Endodermal cell (in vitro differentiated cells): ENCODE measurements at regions not wholly inside any gene's neighbourhood (a gene's known extent, or its start where the extent isn't known, plus 50 kb on each side); places are given as distances from the start of the nearest gene placed in this dataset.

Experiments used
- DNase-seq: peaks from one replicate; pipeline ENCODE4 v3.0.0-alpha.2; 2017
- H3K27ac ChIP-seq: 2 replicates; pipeline ENCODE4 v1.5.1; 2013; ENCODE audit warnings: mild to moderate bottlenecking, low read depth, low read length, moderate library complexity
- H3K27me3 ChIP-seq: 2 replicates; pipeline ENCODE4 v1.6.1; 2013; ENCODE audit warnings: mild to moderate bottlenecking, low read length, moderate library complexity; ENCODE audit not compliant: insufficient read depth, control insufficient read depth, poor library complexity, severe bottlenecking
- H3K36me3 ChIP-seq: 2 replicates; pipeline ENCODE4 v1.7.0; 2013; ENCODE audit warnings: mild to moderate bottlenecking, low read length, moderate library complexity; ENCODE audit not compliant: control insufficient read depth, insufficient read depth
- H3K4me1 ChIP-seq: one replicate; pipeline ENCODE4 v1.7.0; 2013; ENCODE audit warnings: low read length; ENCODE audit not compliant: control insufficient read depth, insufficient read depth
- H3K4me3 ChIP-seq: 2 replicates; pipeline ENCODE4 v1.5.1; 2013; ENCODE audit warnings: mild to moderate bottlenecking, low read length, moderate library complexity
- H3K9ac ChIP-seq: 2 replicates; pipeline ENCODE4 v1.6.1; 2013; ENCODE audit warnings: mild to moderate bottlenecking, low read length, moderate library complexity; ENCODE audit not compliant: poor library complexity, severe bottlenecking; ENCODE audit errors: extremely low read depth
- H3K9me3 ChIP-seq: 2 replicates; pipeline ENCODE4 v1.6.1; 2013; ENCODE audit warnings: mild to moderate bottlenecking, low read length, moderate library complexity; ENCODE audit not compliant: control insufficient read depth
- H3K27ac Mint-ChIP-seq: 2 replicates; pipeline ENCODE4 v1.8.0; 2020; ENCODE audit warnings: mixed read lengths
- H3K27me3 Mint-ChIP-seq: 2 replicates; pipeline ENCODE4 v1.8.0; 2021; ENCODE audit warnings: mild to moderate bottlenecking, mixed read lengths; ENCODE audit not compliant: insufficient read depth
- H3K36me3 Mint-ChIP-seq: 2 replicates; pipeline ENCODE4 v1.8.0; 2020; ENCODE audit warnings: low read depth, mixed read lengths
- H3K4me1 Mint-ChIP-seq: 2 replicates; pipeline ENCODE4 v1.8.0; 2020; ENCODE audit warnings: mixed read lengths
- H3K4me3 Mint-ChIP-seq: 2 replicates; pipeline ENCODE4 v1.8.0; 2020; ENCODE audit warnings: mild to moderate bottlenecking, moderate library complexity, mixed read lengths
- H3K9me3 Mint-ChIP-seq: 2 replicates; pipeline ENCODE4 v1.8.0; 2020; ENCODE audit warnings: mild to moderate bottlenecking, mixed read lengths
- WGBS, 2 experiments: methylation state at CpG; one replicate each; pipeline versions ENCODE4 v1.1.5 to v1.1.7; 2013; ENCODE audit warnings: missing lambda C conversion rate in 2 of 2, mixed read lengths in 1 of 2; ENCODE audit not compliant: insufficient coverage in 1 of 2, insufficient read length in 1 of 2; 5-methylcytosine and 5-hydroxymethylcytosine counted together
- TF ChIP-seq, protein P1 (sequence below): fragments of 200-600 bp; sonication (generic); conservative IDR thresholded peaks from 2 replicates; pipeline ENCODE4 v1.5.0; 2021; ENCODE audit warnings: antibody characterized with exemption, mild to moderate bottlenecking

DNA sequence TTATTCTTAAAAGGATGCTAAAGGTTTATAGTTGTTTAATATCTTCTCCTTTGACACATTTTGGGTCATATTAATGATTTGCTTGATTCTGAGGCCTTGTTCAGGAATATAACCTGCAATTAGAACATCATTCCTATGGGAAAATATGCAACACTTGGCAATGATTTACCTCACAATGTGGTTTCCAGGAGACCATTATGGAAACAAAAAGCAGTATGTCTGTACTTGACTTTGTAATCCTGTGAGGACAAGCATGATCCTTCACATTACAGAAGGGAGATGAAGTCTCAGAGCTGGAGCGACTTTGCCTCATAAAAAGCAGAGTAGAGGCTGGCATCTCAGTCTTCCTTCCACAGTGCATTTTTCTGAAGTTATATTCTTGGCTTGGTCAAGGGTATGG is 57.0 kb upstream of the CDCA7L start:
- Histone ChIP-seq H3K9ac (no peak overlapping the region), H3K27me3 (peaks cover 32% of the 10 kb centered on the region), H3K9me3 (no peaks in the 10 kb centered on the region), H3K4me1 (no peaks in the 10 kb centered on the region), H3K27ac (no peak overlapping the region), H3K36me3 (no peaks in the 10 kb centered on the region), H3K4me3 (no peak overlapping the region)
- DNase-seq, result no peak
- peaks cover 9% of the 10 kb centered on the region for H3K4me1 Mint-ChIP-seq
- 78 to 86% methylated on average over 1 of the region's 1 CpG for WGBS, 2 experiments
- peaks cover 36% of the 10 kb centered on the region for H3K27me3 Mint-ChIP-seq
- H3K4me3 Mint-ChIP-seq, result no peak overlapping the region
- H3K36me3 Mint-ChIP-seq, result no peaks in the 10 kb centered on the region
- H3K27ac Mint-ChIP-seq, result no peak overlapping the region
- TF ChIP-seq, protein P1, sequence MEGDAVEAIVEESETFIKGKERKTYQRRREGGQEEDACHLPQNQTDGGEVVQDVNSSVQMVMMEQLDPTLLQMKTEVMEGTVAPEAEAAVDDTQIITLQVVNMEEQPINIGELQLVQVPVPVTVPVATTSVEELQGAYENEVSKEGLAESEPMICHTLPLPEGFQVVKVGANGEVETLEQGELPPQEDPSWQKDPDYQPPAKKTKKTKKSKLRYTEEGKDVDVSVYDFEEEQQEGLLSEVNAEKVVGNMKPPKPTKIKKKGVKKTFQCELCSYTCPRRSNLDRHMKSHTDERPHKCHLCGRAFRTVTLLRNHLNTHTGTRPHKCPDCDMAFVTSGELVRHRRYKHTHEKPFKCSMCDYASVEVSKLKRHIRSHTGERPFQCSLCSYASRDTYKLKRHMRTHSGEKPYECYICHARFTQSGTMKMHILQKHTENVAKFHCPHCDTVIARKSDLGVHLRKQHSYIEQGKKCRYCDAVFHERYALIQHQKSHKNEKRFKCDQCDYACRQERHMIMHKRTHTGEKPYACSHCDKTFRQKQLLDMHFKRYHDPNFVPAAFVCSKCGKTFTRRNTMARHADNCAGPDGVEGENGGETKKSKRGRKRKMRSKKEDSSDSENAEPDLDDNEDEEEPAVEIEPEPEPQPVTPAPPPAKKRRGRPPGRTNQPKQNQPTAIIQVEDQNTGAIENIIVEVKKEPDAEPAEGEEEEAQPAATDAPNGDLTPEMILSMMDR, result no peak
- H3K9me3 Mint-ChIP-seq, result no peaks in the 10 kb centered on the region

DNA sequence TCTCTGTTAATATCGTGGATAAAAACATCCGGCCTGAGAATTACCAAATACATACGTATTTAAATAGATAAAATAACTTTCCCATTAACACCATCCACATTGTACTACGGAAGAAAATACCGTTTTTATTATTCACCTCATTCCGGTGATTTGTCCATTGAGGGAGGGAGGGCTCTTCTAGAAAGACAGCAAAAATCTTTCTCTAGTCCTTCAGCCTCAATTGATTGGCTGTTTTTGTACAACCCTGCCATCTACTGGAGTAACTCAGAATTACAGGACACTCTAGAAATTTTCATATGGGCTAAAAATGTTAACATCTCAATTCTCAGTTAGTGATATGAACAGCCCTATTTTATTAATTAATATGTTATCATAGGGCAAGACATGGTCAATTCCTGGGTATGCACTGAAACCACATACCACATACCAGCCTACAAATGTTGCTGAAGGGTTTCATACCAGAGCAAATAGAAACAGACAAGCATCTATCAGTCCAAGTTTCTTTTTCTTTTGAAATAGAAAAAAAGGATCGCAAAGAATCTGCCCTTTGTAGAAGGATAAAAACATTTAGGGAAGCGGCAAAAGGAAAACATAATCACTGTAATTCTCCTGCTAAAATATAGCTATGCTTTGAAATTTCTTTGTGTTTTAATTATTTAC is 55.8 kb upstream of the CDCA7L start:
- no peak overlapping the region for H3K4me3 Mint-ChIP-seq

DNA sequence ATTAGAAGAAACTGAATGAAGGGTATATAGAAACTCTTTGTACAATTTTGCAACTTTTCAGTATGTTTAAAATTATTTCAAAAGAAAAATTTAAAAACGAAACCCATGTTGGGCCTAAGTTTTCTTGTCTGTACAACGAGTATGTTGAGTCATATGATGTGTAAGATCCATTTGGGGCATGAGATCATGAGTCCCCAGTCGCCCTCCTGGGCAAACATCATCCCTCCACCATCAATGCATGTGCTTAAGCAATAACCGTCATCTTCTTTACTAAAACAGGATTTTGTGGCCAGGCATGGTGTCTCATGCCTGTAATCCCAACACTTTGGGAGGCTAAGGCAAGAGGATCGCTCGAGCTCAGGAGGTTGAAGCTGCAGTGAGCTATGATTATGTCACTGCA is 54.2 kb upstream of the CDCA7L start:
- Histone ChIP-seq H3K4me3 (no peak overlapping the region), H3K9me3 (no peaks in the 10 kb centered on the region), H3K9ac (no peak overlapping the region), H3K4me1 (no peaks in the 10 kb centered on the region), H3K27ac (no peak overlapping the region), H3K27me3 (peaks cover 22% of the 10 kb centered on the region), H3K36me3 (no peaks in the 10 kb centered on the region)
- Mint-ChIP-seq H3K36me3 (no peaks in the 10 kb centered on the region), H3K4me1 (peaks cover 5% of the 10 kb centered on the region), H3K4me3 (no peak overlapping the region), H3K27ac (no peak overlapping the region), H3K27me3 (peaks cover 29% of the 10 kb centered on the region), H3K9me3 (no peaks in the 10 kb centered on the region)
- no peak for DNase-seq
- TF ChIP-seq, protein P1, result no peak
- 94 to 100% methylated on average over 2 to 6 of the region's 6 CpGs for WGBS, 2 experiments

More for the DNA sequence above, 55.8 kb upstream of the CDCA7L start:
- no peaks in the 10 kb centered on the region for H3K36me3 Mint-ChIP-seq
- Histone ChIP-seq H3K4me1 (no peaks in the 10 kb centered on the region), H3K27me3 (peaks cover 32% of the 10 kb centered on the region), H3K27ac (no peak overlapping the region), H3K9ac (no peak overlapping the region), H3K9me3 (no peaks in the 10 kb centered on the region), H3K36me3 (no peaks in the 10 kb centered on the region), H3K4me3 (no peak overlapping the region)
- peaks cover 5% of the 10 kb centered on the region for H3K4me1 Mint-ChIP-seq
- WGBS, 2 experiments, result 40 to 100% methylated on average over 1 to 8 of the region's 8 CpGs
- H3K27me3 Mint-ChIP-seq, result peaks cover 33% of the 10 kb centered on the region
- DNase-seq, result no peak
- TF ChIP-seq, protein P1, result peak; percentile 88
- H3K9me3 Mint-ChIP-seq, result no peaks in the 10 kb centered on the region
- H3K27ac Mint-ChIP-seq, result no peak overlapping the region
